ENCODE measurements at regions not wholly inside any gene's neighbourhood (a gene's known extent, or its start where the extent isn't known, plus 50 kb on each side); places are given as distances from the start of the nearest gene placed in this dataset.

DNA sequence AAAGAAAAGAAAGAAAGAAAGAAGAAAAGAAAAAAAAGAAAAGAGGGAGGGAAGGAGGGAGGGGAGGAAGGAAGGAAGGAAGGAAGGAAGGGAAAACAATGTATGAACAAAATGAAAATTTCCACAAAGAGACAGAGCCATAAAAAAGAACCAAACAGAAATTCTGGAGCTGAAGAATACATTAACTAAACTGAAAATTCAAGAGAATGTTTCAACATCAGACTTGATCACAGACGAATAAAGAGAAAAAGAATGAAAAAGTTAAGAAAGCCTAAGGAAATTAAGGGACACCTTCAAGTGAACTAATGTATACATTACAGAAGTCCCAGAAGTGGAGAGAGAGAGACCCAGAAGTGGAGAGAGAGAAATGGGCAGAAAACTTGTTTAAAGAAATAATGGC, 60.9 kb upstream of the RAB6C start:
- Histone ChIP-seq H3K27ac (ENCODE audit: low read depth in 1 of 2, low read length in 2 of 2) (no peak overlapping the region), H3K9me3 (ENCODE audit: control insufficient read depth in 4 of 4, low read length in 3 of 4) (peaks cover 2 to 9% (median 4%) of the 10 kb centered on the region in 4 donors), H3K27me3 (ENCODE audit: control insufficient read depth in 4 of 4, insufficient read depth in 4 of 4, low read length in 3 of 4) (no peaks in the 10 kb centered on the region), H3K4me1 (ENCODE audit: control insufficient read depth in 4 of 4, insufficient read depth in 4 of 4, low read length in 3 of 4) (peaks cover 0 to 6% (median 2%) of the 10 kb centered on the region in 4 donors), H3K9ac (ENCODE audit: low read depth in 1 of 2, low read length in 2 of 2) (no peak overlapping the region), H3K36me3 (ENCODE audit: control insufficient read depth in 4 of 4, insufficient read depth in 3 of 4, low read depth in 1 of 4, low read length in 3 of 4) (no peaks in the 10 kb centered on the region), H3K4me3 (ENCODE audit: low read depth in 1 of 3, low read length in 3 of 3) (no peak overlapping the region)
- TF ChIP-seq GABPA (IDR thresholded peaks at IDR 0.05 in 1 of 2, conservative IDR thresholded peaks at IDR 0.05 in 1 of 2) (no peak), TAF1 (conservative IDR thresholded peaks at IDR 0.05) (no peak), YY1 (IDR thresholded peaks at IDR 0.05) (no peak), HNF4A (conservative IDR thresholded peaks at IDR 0.05) (no peak), RXRA (IDR thresholded peaks at IDR 0.05) (no peak), FOXA1 (IDR thresholded peaks at IDR 0.05) (no peak), REST (IDR thresholded peaks at IDR 0.05) (no peak), JUND (IDR thresholded peaks at IDR 0.05) (no peak), FOXA2 (IDR thresholded peaks at IDR 0.05) (no peak), ZBTB33 (IDR thresholded peaks at IDR 0.05) (no peak), SP1 (IDR thresholded peaks at IDR 0.05) (no peak), ATF3 (IDR thresholded peaks at IDR 0.05) (no peak), HNF4G (IDR thresholded peaks at IDR 0.05) (no peak), EGR1 (IDR thresholded peaks at IDR 0.05; ENCODE audit: low read depth in 2 of 2) (no peak), NR2F2 (IDR thresholded peaks at IDR 0.05) (no peak), RAD21 (IDR thresholded peaks at IDR 0.05) (no peak), MAX (IDR thresholded peaks at IDR 0.05) (no peak)
- TF ChIP-seq, protein P1, sequence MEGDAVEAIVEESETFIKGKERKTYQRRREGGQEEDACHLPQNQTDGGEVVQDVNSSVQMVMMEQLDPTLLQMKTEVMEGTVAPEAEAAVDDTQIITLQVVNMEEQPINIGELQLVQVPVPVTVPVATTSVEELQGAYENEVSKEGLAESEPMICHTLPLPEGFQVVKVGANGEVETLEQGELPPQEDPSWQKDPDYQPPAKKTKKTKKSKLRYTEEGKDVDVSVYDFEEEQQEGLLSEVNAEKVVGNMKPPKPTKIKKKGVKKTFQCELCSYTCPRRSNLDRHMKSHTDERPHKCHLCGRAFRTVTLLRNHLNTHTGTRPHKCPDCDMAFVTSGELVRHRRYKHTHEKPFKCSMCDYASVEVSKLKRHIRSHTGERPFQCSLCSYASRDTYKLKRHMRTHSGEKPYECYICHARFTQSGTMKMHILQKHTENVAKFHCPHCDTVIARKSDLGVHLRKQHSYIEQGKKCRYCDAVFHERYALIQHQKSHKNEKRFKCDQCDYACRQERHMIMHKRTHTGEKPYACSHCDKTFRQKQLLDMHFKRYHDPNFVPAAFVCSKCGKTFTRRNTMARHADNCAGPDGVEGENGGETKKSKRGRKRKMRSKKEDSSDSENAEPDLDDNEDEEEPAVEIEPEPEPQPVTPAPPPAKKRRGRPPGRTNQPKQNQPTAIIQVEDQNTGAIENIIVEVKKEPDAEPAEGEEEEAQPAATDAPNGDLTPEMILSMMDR (IDR thresholded peaks at IDR 0.05; ENCODE audit: low read depth, low read length, missing input control): no peak
- no peak for DNase-seq (ENCODE audit: low spot score)
- 84% methylated on average over 1 of the region's 1 CpG for WGBS

Data from liver (tissue), 8 donors.